Heart left ventricle (tissue), 13 donors: ENCODE measurements at regions not wholly inside any gene's neighbourhood (a gene's known extent, or its start where the extent isn't known, plus 50 kb on each side); places are given as distances from the start of the nearest gene placed in this dataset.

ENCODE experiments used
- CTCF ChIP-seq, 12 donors: fragments of 200-600 bp; sonication (generic) in 4 of 12; IDR thresholded peaks; one replicate each; pipeline versions ENCODE4 v1.5.0 to v1.8.0; 2018 to 2022; ENCODE audit warnings: antibody characterized with exemption in 12 of 12, mild to moderate bottlenecking in 5 of 12
- POLR2A ChIP-seq, 2 donors: fragments of 450-650 bp; IDR thresholded peaks; one replicate each; pipeline ENCODE4 v1.6.1; 2017; ENCODE audit warnings: antibody characterized with exemption in 2 of 2, mild to moderate bottlenecking in 2 of 2, moderate library complexity in 2 of 2
- donor health status: ischemic (EF 13 %, LVEDD 7.1; RV severe dilation, severe dysfunction).
- donor health status: DM: no; HTN: yes; CAD: no.
- donor health status: DM: no; HTN: no; CAD: no.
- donor health status: ischemic (EF 25% LVEDD 6.9; RV normal size, moderate dysfunction).
- donor health status: ischemic (EF 25% LVEDD 5.7; RV mildly dilated, moderate dysfunction).
- donor health status: ischemic (EF 35%, LVEDD 5.7; RV mildly dilated, moderate dysfunction).
- donor health status: nonischemic (EF 11% LVEDD 7.7; RV severe dilation, severe dysfunction).
- donor health status: DM: yes; HTN: yes; CAD: no.
- donor health status: PGD.
- donor health status: ischemic (EF 29% LVEDD 5.4; RV normal size, mild dysfunction).
- donor health status: nonischemic (EF 23%, LVEDD 6.1; RV moderate dilation, normal function).

- TF ChIP-seq CTCF (IDR thresholded peaks at IDR 0.05), result no peak
- no peak for TF ChIP-seq POLR2A (IDR thresholded peaks at IDR 0.05)
Measured at GRCh38 chr1:188065917-188066316, 1237.2 kb downstream of the PLA2G4A start.
